Chondrocyte (in vitro differentiated cells): ENCODE measurements at regions not wholly inside any gene's neighbourhood (a gene's known extent, or its start where the extent isn't known, plus 50 kb on each side); places are given as distances from the start of the nearest gene placed in this dataset.

Experiments used
- DNase-seq: peaks from one replicate; pipeline ENCODE4 v3.0.0; 2021; ENCODE audit warnings: mixed read lengths, low spot score
- H3K27ac Mint-ChIP-seq: one replicate; pipeline ENCODE4 v1.8.0; 2021; ENCODE audit warnings: mild to moderate bottlenecking, moderate library complexity, mixed read lengths; ENCODE audit not compliant: unreplicated experiment
- H3K27me3 Mint-ChIP-seq: 2 replicates; pipeline ENCODE4 v1.8.0; 2021; ENCODE audit warnings: low read depth, mixed read lengths
- H3K36me3 Mint-ChIP-seq: 2 replicates; pipeline ENCODE4 v1.8.0; 2021; ENCODE audit warnings: low read depth, mixed read lengths
- H3K4me1 Mint-ChIP-seq: 2 replicates; pipeline ENCODE4 v1.8.0; 2021; ENCODE audit warnings: low read depth, mild to moderate bottlenecking, mixed read lengths
- H3K4me3 Mint-ChIP-seq: one replicate; pipeline ENCODE4 v1.8.0; 2021; ENCODE audit warnings: mild to moderate bottlenecking, moderate library complexity, mixed read lengths; ENCODE audit not compliant: unreplicated experiment
- H3K9me3 Mint-ChIP-seq: 2 replicates; pipeline ENCODE4 v1.8.0; 2021; ENCODE audit warnings: low read depth, mixed read lengths
- CTCF ChIP-seq: fragments of 200-600 bp; sonication (generic); IDR thresholded peaks from 2 replicates; pipeline ENCODE4 v1.5.0; 2021; ENCODE audit warnings: antibody characterized with exemption, mild to moderate bottlenecking, moderate library complexity

GRCh38 chr6:8888468-8888867 lies 453.1 kb upstream of the SLC35B3 start:
- no peaks in the 10 kb centered on the region for H3K36me3 Mint-ChIP-seq
- no peak overlapping the region for H3K27ac Mint-ChIP-seq
- H3K9me3 Mint-ChIP-seq, result no peaks in the 10 kb centered on the region
- no peaks in the 10 kb centered on the region for H3K27me3 Mint-ChIP-seq
- H3K4me1 Mint-ChIP-seq, result no peaks in the 10 kb centered on the region
- TF ChIP-seq CTCF, result peak; percentile 78
- H3K4me3 Mint-ChIP-seq, result no peak overlapping the region
- DNase-seq, result no peak

GRCh38 chr6:8881663-8882062 lies 446.3 kb upstream of the SLC35B3 start:
- H3K9me3 Mint-ChIP-seq, result no peaks in the 10 kb centered on the region
- H3K27ac Mint-ChIP-seq, result no peak overlapping the region
- H3K4me3 Mint-ChIP-seq, result no peak overlapping the region
- TF ChIP-seq CTCF, result no peak
- H3K27me3 Mint-ChIP-seq, result peaks cover 6% of the 10 kb centered on the region
- no peaks in the 10 kb centered on the region for H3K36me3 Mint-ChIP-seq
- no peaks in the 10 kb centered on the region for H3K4me1 Mint-ChIP-seq
- no peak for DNase-seq

GRCh38 chr6:8879334-8879733 lies 444.0 kb upstream of the SLC35B3 start:
- no peak for DNase-seq
- H3K4me3 Mint-ChIP-seq, result no peak overlapping the region
- no peak for TF ChIP-seq CTCF
- H3K4me1 Mint-ChIP-seq, result no peaks in the 10 kb centered on the region
- H3K9me3 Mint-ChIP-seq, result no peaks in the 10 kb centered on the region
- H3K27me3 Mint-ChIP-seq, result peaks cover 8% of the 10 kb centered on the region
- no peaks in the 10 kb centered on the region for H3K36me3 Mint-ChIP-seq
- no peak overlapping the region for H3K27ac Mint-ChIP-seq

GRCh38 chr6:8875986-8876385 lies 440.6 kb upstream of the SLC35B3 start:
- peaks cover 8% of the 10 kb centered on the region for H3K27me3 Mint-ChIP-seq
- no peak overlapping the region for H3K27ac Mint-ChIP-seq
- no peak overlapping the region for H3K4me3 Mint-ChIP-seq
- H3K36me3 Mint-ChIP-seq, result no peaks in the 10 kb centered on the region
- no peak for TF ChIP-seq CTCF
- no peak for DNase-seq
- no peaks in the 10 kb centered on the region for H3K9me3 Mint-ChIP-seq
- H3K4me1 Mint-ChIP-seq, result no peaks in the 10 kb centered on the region

- no peak overlapping the region for H3K27ac Mint-ChIP-seq
- TF ChIP-seq CTCF, result no peak
- no peak for DNase-seq
- H3K4me1 Mint-ChIP-seq, result no peaks in the 10 kb centered on the region
- H3K4me3 Mint-ChIP-seq, result no peak overlapping the region
- H3K9me3 Mint-ChIP-seq, result no peaks in the 10 kb centered on the region
- H3K27me3 Mint-ChIP-seq, result peaks cover 8% of the 10 kb centered on the region
- H3K36me3 Mint-ChIP-seq, result no peaks in the 10 kb centered on the region
Observed at GRCh38 chr6:8872589-8872988, 437.2 kb upstream of the SLC35B3 start.
